ENCODE measurements at regions not wholly inside any gene's neighbourhood (a gene's known extent, or its start where the extent isn't known, plus 50 kb on each side); places are given as distances from the start of the nearest gene placed in this dataset.

- TF ChIP-seq CTCF (conservative IDR thresholded peaks at IDR 0.05 in 1 of 2, IDR thresholded peaks at IDR 0.05 in 1 of 2; ENCODE audit: low read depth in 1 of 2, low read length in 2 of 2) (no peak), EZH2 (IDR thresholded peaks at IDR 0.05; ENCODE audit: low read length, missing control alignments) (no peak)
Observed at GRCh38 chr13:50593207-50593606, 250.3 kb downstream of the DLEU7 start.

All from fibroblast of lung (primary cell).